RWPE1 (cell line): ENCODE measurements at regions not wholly inside any gene's neighbourhood (a gene's known extent, or its start where the extent isn't known, plus 50 kb on each side); places are given as distances from the start of the nearest gene placed in this dataset.

Experiments used
- CTCF ChIA-PET: fragments of 350-600 bp; sonication (Branson Sonifier 250); formaldehyde crosslinking; extraction: SDS; loops from one replicate; lab custom pipeline; 2021; lab: Yijun Ruan, JAX
- POLR2A ChIA-PET: fragments of 400-600 bp; formaldehyde crosslinking; extraction: SDS; loops from one replicate; lab custom pipeline; 2020; ENCODE audit warnings: antibody characterized with exemption; ENCODE audit not compliant: low non-redundant PET; lab: Yijun Ruan, JAX
- DNase-seq: peaks from one replicate; pipeline ENCODE4 v3.0.0; 2012; ENCODE audit warnings: low spot score
- H3K27ac ChIP-seq: fragments of 450-650 bp; 2 replicates; pipeline ENCODE4 v1.5.1; 2017
- TF ChIP-seq, protein P1 (sequence below): fragments of 450-650 bp; conservative IDR thresholded peaks from 2 replicates; pipeline ENCODE4 v1.5.1; 2017; ENCODE audit warnings: low read depth, mild to moderate bottlenecking

DNA sequence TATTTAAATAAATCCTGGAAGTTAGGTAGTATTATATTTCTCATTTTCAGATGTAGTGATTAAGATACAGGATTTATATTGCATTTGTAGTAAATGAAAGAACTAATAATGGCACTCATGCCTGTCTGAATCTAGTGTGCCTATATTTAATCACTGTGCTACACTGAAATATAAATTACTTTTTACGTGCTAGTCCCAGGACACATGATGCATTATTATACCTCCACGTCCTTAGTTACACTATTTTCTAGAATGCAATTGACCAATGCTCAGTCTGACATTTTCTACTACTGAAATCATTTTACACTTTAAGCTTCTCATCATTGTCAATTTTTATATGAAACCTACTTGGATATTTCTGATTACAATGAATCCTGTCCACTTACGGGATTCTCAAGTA is 80.9 kb upstream of the TMEFF2 start:
- H3K27ac ChIP-seq: no peak overlapping the region
- no peak for DNase-seq
- CTCF ChIA-PET: no interaction called here
- TF ChIP-seq, protein P1, sequence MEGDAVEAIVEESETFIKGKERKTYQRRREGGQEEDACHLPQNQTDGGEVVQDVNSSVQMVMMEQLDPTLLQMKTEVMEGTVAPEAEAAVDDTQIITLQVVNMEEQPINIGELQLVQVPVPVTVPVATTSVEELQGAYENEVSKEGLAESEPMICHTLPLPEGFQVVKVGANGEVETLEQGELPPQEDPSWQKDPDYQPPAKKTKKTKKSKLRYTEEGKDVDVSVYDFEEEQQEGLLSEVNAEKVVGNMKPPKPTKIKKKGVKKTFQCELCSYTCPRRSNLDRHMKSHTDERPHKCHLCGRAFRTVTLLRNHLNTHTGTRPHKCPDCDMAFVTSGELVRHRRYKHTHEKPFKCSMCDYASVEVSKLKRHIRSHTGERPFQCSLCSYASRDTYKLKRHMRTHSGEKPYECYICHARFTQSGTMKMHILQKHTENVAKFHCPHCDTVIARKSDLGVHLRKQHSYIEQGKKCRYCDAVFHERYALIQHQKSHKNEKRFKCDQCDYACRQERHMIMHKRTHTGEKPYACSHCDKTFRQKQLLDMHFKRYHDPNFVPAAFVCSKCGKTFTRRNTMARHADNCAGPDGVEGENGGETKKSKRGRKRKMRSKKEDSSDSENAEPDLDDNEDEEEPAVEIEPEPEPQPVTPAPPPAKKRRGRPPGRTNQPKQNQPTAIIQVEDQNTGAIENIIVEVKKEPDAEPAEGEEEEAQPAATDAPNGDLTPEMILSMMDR: no peak
- POLR2A ChIA-PET: no interaction called here

DNA sequence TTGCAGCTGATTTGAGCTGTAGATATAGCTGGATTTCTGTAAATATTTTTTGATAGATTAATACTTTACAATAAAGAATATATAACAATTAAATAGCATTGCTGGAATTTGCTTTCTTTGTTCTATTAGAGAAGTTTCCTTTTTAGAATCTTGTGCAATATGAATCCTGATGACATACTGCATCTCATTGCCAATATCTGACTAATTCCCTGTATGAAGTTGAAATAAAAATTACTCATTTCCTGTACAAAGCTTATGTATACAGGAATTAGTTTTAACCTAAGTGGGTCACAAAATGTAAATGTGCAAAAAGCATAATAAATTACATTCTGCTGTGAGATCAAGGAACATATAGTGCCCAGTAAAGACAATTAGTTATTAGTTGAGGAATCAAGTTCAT is 72.8 kb upstream of the TMEFF2 start:
- ChIA-PET POLR2A (no interaction called here), CTCF (interaction anchor here (0.6 to 0.7 kb wide), 2 partner anchors 371 to 729 kb away, joined by 4 to 6 read pairs; no protein-coding TSS in a partner anchor)
- no peak overlapping the region for H3K27ac ChIP-seq
- TF ChIP-seq, protein P1: no peak
- DNase-seq: peak; percentile 64

DNA sequence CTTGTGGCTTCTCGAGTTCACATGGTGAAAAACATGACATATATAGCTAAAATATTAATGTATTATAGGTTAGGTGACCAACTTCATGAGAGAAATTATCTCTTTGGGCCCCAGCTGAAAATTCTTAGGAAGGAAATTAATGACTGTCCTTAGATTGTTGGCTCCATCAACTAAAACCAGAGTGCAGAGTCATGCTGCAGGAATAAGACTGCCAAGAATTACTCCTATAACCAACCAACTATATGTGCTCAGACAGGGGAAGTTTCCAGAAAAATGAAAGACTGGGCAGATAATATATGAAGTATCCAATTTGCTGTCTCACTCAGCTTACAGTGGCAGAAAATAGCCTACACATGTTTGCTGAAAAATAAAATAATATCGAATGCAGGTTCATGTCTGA is 71.0 kb upstream of the TMEFF2 start:
- DNase-seq: no peak
- POLR2A ChIA-PET: no interaction called here
- TF ChIP-seq, protein P1: no peak
- H3K27ac ChIP-seq: no peak overlapping the region
- CTCF ChIA-PET: no interaction called here

DNA sequence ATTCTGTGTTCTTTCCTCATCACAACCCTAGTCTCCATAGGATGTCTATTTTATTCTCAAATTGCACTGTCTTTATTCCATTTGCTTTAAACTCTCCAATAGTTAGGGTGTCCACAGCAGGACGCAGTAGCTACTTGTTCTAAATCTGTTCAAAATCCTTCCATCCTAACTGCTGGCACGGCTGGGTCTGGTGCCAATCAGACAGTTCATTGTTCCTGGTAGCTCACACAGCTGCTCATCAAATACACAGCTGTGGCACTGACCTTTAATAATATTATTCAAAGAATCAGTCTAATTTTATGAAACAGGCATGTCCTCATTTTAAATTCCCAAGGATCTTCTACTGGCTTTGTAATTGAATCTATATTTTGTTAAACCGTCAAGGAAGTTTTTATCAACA is 59.7 kb upstream of the TMEFF2 start:
- TF ChIP-seq, protein P1: no peak
- DNase-seq: no peak
- ChIA-PET POLR2A (no interaction called here), CTCF (no interaction called here)
- no peak overlapping the region for H3K27ac ChIP-seq

DNA sequence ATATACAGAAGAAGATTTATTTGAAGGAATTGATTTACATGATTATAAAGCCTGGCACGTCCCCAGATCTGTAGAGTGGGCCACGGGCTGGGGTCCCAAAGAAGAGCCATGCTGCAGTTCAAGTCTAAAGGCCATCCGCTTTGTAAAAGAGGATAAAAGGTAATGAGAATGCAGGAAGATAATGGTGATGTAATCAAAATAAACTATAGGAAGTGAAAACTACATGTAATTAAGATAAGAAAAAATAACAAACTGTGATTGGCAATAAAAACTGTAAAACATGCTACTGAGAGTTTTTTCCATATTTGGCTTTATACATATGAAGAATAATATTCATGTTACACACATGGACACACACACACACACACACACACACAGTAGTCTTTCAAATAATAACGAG is 59.0 kb upstream of the TMEFF2 start:
- CTCF ChIA-PET: no interaction called here
- no peak for DNase-seq
- TF ChIP-seq, protein P1: no peak
- H3K27ac ChIP-seq: no peak overlapping the region
- POLR2A ChIA-PET: no interaction called here

DNA sequence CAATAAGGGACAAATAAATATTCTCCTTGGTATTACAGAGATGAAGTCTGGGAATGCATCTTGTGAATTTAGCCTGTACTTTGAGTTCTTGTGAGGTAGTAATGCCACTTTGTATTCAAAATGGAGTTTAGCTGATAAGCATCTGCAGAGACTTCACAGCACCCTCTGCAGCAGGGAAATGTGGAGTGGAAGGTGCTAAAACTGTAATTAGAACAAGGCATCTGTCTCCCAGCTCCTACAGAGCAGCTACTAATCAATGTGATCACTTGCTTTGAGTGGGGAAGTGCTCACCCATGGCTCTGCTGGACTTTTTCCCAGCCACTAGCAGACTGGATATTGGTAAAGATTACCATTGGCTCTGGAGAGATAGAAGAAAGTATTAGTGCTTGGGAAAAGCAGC is 56.2 kb upstream of the TMEFF2 start:
- no peak for DNase-seq
- TF ChIP-seq, protein P1: no peak
- CTCF ChIA-PET: no interaction called here
- no peak overlapping the region for H3K27ac ChIP-seq
- POLR2A ChIA-PET: no interaction called here

DNA sequence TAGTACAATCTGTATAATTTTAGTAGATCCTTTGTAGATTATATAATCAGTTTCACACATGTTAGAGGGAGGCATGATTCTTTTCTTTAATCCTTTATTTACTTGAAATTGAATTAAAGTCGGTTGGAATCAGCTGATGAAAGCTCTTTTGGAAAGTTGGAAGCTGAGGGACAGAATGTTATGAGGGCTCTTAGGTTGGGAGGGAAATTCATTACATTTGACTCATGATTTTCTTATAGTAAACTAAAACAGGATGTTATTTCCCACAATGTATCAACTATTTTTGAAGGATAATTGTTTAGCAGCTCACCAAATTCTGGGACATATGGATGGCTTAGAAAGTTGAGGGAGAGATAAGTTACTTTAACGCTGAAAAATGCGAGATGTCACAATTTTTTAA is 52.7 kb upstream of the TMEFF2 start:
- TF ChIP-seq, protein P1: no peak
- DNase-seq: no peak
- POLR2A ChIA-PET: no interaction called here
- no peak overlapping the region for H3K27ac ChIP-seq
- CTCF ChIA-PET: no interaction called here
